ENCODE measurements at regions not wholly inside any gene's neighbourhood (a gene's known extent, or its start where the extent isn't known, plus 50 kb on each side); places are given as distances from the start of the nearest gene placed in this dataset.

DNA sequence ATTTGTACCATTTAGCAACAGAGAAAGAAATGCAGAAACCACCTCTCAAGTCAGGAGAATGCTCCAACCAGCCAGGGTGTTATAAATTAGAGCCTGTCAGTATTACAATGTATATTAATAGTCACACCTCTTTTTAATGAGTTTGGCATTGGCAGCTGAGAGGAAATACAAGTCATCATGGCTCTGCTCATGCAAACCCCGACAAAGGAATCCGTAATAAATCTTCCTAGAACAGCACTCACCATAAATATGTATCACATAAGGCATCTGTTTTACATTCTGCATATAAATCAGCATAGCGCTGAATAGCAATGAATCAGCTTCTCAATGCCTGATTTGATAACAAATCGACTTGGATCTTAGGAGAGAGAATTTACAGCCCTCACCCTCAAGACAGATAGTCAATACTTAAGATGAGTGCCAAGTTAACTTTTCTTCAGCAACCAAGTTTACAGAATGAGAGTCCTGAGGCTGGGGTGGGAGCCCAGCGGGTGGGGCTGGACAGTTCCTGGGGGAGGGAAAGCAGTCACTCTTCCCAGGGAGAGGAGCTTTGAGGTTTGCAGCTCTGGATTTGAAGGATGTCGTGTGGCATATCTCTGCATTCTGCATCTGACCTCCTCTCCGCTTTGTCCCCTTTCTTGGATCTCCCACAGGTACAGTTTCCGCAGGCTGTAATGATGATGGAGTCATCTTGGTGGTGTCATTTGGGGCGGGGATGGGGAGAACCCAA is 1034.4 kb upstream of the NR2F2 start:
- no peak for DNase-seq

DNA sequence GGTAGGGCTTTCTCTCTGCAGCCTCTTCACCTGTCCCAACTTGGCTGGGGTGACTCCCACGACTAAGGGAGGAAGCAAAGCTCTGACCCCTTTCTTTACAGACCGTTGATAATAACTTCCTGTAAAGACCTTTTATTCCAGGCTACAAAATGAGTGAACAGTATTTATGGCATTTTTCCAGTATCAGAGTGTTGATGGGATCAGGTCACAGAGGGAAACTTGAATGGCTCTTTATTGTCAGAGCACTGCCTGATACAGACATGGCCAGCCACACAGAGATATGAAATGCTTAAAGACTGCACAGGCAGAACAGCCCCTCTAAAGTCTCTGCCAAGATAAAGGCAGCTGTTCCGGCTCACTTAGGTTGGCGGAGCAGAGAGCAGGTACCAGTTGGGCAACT is 1033.9 kb upstream of the NR2F2 start:
- DNase-seq, result no peak

DNA sequence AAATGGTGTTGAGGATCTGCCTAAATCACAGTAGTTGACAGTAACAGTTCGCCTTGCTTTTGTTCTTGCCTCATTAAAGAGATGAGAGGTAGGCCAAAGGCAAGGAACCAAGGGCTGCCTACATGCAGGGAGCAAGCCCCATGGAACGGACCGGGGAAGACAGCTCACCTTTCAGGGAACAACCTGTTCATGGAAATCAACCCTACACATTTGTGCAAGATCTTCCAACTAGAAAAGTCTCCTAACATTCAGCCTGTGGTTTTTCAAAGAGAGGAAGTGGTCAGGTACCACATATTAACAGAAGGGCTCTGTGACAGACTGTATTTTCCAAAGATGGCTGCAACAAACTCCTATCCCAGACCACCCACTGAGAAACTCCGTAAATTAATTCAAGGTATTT is 1031.8 kb upstream of the NR2F2 start:
- no peak for DNase-seq

DNA sequence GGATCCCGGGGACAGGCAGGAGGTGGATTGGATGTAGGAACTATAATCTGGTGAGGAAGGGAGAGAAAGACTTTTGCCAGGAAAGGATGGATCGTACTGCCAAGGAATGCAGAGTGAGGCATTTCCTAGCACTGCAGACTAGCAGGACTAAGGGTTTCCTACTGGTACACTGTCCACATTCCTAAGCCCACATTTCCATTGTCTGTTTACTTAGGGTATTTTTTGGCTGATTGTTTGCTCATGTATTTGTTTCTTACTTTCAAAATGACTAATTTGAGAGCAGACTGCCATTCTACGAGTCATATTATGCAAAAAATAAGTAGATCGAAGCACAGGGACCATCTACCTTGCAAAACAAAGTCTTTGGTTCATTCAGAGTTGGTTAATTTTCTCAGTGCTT is 1029.5 kb upstream of the NR2F2 start:
- no peak for DNase-seq

DNA sequence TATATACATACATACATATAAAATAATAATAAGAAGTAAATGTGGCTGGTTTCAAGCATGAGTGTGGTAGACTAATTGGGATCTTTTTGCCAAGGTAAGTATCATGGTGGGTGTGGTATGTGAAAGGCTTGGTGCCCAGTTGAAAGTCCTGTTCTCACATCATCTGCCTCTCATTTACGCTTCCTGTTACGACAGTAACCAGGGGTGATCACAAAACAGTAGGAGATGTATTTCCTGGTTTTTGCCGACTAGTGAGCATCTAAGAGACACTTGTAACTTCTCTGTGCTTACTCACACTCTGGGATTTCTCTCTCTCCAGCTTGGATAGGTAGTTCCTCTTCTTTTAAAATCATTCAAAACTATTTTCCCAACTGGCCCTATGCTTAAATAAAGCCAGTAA is 1028.3 kb upstream of the NR2F2 start:
- peak in 1 of 2 donors; percentile 2 for DNase-seq

DNA sequence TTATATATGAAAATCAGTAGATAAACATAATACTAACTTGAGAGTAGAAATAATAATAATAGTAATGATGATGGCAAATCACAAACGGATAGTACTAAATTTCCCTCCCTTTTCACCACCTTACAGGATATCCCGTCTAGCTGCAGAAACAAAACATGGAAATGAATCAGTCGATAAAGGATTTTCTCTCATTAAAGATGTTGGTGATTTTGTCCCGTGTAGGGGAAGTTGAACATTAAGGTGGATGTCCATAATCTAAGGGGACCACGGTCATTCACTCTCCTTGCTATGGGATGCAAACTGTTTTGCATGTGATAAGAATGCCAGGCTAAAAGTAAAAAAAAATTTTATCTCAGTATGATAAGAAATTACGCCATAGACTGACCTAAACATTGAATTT is 1027.7 kb upstream of the NR2F2 start:
- no peak for DNase-seq

DNA sequence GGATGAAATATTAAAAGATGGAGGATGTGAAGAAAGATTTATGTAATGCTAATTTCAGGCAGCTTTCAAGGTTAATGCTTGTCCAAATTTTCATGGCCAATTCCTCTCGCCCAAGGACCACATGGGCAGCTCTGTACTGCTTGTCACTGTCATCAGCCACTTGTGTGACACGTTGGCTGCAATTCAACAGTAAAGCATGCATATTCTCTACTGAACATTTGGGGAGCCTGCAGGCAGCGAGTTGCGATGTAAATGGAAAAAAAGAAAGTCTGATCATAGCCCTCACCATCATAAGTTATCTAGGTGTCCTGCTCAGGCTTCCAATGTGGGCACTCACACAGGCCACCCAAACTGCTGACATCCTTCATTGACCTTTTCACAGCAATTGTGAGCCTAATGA is 1026.8 kb upstream of the NR2F2 start:
- DNase-seq, result no peak

DNA sequence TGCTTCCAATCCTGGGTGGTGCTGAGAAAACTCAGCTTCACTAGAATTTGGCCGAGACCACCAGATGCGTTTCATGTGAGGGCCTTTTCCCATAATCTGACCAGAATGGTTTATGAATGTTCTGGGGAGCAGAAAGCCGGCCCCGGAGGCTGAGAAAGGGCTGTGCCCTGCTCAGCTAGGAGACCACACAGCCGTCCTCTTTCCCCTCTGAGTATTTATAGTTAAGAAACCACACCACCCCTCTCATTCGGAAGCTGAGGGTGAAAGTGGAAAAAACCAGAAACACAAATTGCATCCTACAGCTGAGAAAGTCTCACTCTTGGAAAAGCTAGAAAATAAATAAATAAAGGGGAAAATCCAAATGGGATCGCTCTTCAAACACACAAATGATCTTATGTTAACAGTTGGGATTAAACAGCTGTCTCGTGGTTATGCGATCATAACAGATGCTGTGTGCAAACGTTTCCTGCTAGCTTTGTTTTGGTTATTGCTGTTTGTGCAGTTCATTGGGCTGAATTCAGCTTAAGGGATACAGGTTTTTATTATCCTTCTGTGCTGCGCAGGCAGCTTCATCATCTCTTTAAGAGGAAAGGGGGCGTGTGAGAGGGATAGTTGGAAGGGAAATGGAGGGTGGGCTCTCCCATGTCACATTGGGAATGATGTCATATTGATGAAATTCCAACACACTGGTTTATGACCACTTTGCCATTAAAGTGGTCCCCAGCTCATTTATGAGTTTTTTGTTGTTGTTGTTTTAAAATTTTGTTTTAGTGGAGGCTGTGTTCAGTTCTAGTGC is 1026.2 kb upstream of the NR2F2 start:
- no peak for DNase-seq

DNA sequence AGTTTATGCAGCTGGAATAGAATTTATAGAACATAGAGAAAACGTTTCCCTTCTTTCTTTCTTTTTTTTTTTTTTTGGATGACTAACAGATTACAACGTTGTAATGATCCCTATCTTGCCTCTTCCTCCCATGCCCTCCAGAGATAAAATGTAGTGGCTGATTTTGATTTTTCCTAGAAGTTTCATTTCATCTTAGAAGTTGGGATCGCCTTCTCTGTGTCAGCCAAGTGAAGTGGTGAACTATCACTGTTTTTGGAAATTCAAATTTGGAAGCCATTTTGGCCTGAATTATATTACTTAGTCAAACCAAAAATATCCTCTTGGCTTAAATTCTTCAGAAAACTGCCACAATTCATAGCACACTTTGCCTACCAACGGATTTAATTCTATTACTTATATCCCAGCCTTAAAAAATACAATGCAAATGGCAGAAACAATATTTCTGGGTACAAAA is 1025.5 kb upstream of the NR2F2 start:
- no peak for DNase-seq

DNA sequence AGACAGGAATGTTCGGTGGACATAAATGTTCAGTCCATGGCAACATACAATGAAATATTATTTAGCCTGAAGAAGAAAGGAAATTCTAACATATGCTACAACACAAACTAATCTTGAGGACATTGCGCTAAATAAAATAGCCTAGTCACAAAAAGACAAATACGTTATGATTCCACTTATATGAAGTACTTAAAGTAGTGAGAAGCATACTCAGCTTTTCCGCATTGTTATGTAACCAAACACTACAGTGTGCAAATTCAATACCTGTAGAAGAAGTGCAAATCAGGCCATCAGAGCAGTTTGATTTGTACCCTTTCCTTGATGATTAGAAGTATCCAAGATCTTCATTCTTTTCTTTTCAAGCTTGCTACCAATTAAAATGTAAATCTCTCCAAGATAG is 1023.4 kb upstream of the NR2F2 start:
- no peak for DNase-seq

DNA sequence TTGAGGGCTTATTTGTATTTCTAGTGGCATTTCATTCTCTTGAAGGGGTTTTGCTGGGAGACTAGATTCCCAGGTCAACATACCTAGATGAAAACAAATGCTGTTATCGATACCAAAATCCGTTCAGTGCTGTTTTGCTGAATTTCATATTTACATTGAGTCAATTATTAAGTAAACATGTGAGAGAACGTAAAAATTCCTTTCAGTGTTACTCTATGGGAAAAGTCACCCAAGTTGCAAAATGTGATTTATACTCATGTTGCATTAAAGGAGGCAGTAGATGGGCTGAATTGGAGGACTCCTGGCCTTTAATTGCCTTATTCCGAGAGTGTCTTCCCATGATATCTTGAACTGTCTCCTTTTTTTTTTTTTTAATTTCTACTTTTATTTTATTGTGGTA is 1011.3 kb upstream of the NR2F2 start:
- DNase-seq, result no peak

DNA sequence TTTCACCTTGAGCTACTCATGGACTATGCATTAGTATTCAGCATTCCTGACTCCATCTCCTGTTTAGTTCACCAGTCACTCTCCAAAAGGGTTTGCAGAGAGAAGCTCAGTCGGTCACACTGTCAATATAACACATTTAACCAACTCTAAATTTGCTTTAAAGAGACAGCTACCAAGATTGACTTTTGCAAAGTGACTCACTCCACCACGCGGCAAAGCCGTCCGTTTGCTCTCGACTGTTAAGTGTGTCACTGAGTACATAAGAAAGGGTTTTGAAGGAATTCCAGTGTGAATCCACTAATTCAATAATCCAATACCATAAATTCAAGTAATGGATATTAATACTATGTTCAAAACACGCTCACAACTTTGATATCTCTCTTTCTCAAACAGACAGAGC is 1006.7 kb upstream of the NR2F2 start:
- no peak for DNase-seq

DNA sequence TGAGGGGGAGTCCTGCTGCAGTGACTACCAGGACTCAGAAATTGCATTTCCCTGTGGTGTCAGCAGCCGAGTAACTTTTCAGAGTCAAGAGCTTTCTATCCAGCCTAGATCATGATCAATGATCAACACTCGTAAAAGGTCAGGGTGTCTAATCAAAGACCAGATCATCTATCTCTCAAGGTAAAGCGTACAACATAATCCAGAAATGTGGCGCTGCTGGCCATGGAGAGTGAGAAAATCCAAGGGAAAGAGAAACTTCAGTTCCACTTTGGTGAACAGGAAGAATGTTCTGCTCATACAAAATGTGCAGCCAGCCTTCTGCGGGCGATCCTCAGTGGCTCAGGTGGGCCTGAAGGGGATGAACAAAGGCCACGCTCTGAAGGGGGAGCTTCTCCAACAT is 1005.8 kb upstream of the NR2F2 start:
- DNase-seq, result no peak

DNA sequence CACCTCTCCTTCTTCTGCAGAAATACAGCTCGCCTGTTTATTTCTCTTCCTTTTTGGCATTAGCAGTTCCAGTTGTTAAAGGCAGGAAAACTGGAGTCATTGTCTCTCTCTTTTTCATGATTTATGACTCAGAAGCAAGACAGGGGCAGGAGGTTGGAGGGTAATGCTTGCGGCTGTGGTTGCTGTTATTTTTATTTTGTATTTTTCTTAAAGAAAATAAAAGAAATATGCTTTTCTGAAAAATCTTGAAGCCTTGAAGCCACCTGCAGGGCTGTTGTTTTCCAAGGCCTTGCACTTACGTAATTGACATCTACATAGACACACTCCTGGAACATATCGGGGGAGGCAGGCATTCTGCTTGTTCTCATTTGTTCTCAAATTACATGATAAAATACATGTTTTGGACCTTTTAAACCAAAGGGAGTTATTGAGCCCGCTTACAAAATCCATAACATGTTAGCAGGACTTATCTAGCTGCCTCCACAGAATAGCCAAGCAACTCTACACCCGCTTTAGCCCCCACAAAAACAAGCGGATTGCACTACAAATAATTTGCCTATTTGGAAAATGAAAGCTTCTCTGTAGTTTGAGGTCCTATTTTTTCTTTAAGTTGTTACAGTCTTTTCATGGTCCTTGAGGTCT is 1004.6 kb upstream of the NR2F2 start:
- DNase-seq, result no peak

DNA sequence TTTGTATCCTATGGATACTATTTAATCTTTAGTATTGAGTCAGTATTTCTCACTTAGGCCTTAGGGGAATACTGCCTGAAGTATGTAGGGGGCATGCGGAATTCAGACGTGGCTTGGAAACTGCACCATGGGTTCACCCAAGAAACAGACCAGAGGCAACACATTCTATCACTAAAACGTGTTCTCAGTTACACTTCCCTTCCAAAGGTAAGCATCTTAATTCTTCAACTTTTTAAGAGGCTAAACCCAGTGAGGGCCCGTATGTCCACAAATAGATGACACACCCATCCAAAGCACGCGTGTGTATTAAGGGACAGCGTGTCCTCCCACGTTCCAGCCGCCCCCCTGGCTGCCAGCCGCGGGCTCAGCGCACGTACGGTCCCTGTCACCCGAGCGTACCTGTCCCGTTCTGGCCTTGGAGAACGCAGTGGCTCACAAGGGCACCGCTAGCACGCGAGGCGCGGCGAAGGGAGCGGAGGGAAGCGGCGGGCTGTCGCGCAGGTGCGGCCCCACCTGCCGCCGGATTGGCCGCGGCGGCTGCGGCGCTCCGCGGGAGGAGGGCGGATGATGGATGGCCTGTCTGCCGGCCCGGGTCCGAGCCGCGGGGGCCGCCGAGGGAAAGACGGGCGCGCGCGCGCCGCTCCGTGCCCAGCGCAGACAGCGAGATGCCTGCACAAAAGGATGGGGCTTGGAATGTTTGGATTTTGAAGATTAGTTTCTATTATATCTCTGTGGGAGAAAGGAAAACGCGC is 1003.9 kb upstream of the NR2F2 start:
- no peak for DNase-seq

DNA sequence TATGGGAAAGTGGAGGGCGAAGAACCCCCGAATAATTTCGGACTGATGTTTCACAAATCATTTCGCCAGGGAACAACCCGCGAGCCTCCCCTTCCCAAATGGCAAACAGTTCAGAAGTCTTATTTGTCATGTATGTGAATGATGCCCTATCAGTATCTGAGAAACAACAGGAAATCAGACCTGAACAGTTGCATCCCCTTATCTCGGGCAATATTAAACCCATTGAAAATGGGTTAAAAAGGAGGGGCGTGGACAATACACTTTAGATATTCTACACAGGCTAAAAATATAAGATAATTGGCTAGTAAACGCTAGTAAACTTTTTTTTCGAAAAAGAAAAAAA is 1003.3 kb upstream of the NR2F2 start:
- no peak for DNase-seq

DNA sequence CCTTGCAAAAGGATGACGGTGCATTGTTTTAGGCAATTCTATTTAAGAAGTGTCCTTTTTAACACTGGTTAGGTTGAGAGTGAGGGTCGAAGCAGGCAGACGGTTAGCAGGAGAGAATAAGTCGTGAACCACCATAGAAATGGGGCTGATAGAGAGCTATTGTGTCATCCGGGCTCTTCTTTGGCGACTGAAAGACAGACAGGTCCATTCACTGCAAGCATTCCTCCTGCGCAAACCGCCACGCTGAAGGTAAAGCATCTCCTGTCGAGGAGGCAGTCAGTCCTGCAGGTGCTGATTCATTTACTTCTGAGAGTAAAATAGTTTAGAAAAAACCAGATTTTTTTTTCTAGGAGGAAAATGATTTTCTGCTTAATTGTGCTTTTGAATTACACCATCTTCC is 1002.8 kb upstream of the NR2F2 start:
- no peak for DNase-seq

DNA sequence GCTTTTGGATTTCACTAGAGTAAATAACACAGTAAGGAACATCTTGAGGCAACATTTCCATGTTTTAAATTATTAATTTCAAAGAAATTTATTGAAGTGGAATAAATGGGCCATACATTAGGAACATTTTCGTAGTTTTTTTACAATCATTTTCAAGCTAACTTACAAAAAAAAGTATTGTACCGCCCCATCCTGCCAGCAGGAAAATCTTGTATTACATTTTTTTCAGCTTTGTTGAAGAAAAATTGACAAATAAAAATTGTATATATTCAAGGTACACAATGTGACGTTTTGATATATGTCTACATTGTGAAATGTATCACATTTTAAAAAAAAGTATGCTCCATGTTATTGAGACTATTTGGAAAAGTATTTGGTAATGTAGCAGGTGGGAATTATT is 1001.9 kb upstream of the NR2F2 start:
- DNase-seq, result no peak

DNA sequence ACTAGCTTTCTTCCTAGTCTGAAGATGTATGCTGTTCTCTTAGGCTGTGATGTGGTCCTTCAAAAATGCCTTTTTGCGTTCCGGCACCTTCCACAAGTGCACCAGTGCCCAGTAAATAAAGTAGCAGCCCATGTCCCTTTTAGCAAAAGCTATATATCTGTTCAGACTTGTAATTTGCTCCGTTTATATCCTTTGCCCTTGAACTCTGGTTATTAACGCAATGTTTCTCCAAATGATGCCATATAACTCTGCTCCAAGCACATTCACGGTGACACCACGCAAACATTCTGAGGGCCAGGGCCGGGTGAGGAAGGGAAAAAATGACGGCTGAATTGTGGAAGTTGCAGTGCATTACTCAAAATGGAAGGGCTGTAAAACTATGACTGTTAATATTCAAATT is 1001.1 kb upstream of the NR2F2 start:
- DNase-seq, result no peak

DNA sequence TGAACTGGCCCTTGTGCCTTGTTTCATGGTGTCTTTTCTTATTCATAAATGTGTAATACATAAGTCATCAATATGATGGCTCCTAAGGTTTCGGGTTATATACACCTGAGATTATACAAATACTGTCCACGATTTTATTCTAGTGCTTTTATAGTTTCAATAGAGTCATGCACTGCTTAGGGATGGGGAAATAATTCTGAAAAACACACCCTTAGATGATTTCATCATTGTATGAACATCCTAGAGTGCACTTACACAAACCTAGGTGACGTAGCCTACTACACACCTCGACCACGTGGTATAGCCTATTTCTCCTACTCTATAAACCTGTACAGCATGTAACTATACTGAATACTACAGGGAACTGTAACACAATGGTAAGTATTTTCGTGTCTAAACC is 988.8 kb upstream of the NR2F2 start:
- DNase-seq, result no peak

DNA sequence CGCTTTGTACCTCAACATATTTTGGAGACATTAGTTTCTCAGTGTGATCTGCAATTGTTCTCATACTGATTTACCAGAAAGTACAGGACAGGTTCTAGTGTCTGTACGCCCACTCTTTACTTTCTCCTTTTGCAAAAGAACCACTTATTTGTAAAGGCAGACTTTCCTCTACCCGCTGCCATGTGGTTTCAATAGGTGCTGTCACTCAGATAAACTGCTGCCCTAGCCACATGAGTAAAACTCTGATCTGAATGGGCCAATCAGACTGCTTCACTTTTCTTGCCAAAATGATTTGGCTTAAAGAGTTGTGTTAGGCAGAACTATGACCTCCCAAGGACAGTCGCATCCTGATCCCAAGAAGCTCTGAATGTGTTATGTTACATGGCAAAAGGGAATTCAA is 984.6 kb upstream of the NR2F2 start:
- DNase-seq, result no peak

DNA sequence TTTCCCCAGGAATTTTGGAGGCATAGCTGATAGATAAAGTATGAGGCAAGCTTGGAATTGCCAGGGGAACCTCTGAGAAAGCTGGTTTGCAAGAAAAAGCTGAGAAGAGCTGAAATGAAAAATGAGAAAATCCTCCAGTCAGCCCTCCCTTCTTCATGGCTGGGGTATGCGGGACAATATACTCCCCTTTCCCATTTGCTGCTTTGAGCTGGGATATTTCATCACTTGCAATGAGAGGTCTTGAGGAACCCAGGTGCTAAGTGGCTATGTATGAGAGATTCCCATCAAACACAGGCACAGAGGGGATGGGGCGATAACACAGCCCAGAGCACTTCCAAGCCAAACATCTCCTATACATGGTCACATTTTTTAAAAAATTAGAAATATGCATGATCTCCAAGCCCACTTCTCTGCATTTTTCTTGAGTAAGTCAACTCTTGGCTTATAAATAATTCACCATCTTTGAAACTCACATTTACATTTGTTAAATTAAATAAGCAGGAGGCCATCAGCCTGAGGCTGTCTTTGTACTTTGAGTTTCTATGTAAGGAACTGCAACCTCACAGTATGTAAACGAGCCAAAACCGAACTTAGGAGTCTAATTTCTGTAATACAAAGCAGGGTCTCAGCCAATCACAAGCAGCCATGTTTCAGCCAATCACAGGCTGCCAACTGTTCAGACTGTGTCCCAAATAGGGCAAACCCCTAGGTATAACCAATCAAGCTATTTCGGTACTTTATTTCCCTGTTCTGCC is 983.6 kb upstream of the NR2F2 start:
- DNase-seq, result no peak

DNA sequence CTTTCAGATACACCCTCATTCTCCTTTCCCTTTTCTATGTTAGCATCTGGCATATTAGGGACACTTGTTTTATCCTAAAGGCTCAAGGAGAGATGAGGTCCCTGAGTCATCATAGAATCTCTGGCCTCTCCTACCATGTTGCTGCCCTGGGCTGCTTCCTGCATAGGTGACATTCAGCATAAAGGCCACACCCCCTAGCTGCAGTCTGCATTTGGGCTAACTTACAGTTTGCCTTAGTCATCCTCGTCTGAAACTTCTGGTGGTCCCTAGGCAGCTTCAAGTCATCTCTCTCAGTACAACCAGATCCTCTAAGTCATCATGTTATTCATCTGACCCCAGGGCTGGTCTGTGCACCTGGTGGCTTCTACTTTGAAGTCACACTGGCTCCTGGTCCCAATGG is 982.7 kb upstream of the NR2F2 start:
- DNase-seq, result no peak
